ENCODE measurements at regions not wholly inside any gene's neighbourhood (a gene's known extent, or its start where the extent isn't known, plus 50 kb on each side); places are given as distances from the start of the nearest gene placed in this dataset.

DNA sequence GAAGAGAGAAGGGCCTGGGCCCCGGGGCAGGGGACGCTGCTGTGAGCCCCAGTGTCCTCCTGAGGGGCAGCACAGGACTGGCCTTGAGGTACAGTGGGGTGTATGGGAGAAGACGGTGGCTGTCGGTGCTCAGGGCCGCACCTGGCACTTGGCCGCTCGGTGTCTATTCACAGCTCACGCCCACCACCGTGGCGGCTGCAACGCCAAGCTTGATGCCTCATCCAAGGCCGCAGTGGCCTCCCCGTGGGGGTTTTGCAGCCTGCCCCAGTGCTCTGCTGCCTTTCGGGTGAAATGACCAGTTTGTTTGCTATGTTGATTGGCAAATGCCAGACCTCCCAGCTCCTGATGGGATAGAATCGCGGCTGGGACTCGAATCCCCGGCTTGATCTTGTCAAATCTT lies 79.5 kb upstream of the SLCO4A1 start:
- H3K4me3 ChIP-seq = no peak overlapping the region
- H3K4me1 ChIP-seq = no peaks in the 10 kb centered on the region
- peaks cover 3 to 71% of the 10 kb centered on the region in 2 donors for H3K27me3 ChIP-seq
- no peak for DNase-seq (ENCODE audit: low spot score in 2 of 2)
- H3K27ac ChIP-seq = no peak overlapping the region
- no peaks in the 10 kb centered on the region for H3K9me3 ChIP-seq
- no peak for TF ChIP-seq POLR2A (IDR thresholded peaks at IDR 0.05)
- TF ChIP-seq, protein P1, sequence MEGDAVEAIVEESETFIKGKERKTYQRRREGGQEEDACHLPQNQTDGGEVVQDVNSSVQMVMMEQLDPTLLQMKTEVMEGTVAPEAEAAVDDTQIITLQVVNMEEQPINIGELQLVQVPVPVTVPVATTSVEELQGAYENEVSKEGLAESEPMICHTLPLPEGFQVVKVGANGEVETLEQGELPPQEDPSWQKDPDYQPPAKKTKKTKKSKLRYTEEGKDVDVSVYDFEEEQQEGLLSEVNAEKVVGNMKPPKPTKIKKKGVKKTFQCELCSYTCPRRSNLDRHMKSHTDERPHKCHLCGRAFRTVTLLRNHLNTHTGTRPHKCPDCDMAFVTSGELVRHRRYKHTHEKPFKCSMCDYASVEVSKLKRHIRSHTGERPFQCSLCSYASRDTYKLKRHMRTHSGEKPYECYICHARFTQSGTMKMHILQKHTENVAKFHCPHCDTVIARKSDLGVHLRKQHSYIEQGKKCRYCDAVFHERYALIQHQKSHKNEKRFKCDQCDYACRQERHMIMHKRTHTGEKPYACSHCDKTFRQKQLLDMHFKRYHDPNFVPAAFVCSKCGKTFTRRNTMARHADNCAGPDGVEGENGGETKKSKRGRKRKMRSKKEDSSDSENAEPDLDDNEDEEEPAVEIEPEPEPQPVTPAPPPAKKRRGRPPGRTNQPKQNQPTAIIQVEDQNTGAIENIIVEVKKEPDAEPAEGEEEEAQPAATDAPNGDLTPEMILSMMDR (IDR thresholded peaks at IDR 0.05) = no peak
- no peak for TF ChIP-seq POLR2AphosphoS5 (IDR thresholded peaks at IDR 0.05)
- intact Hi-C loops (cut with DNase I; ENCODE audit: low total_unique reads) = no loop called here
- H3K36me3 ChIP-seq = no peaks in the 10 kb centered on the region

DNA sequence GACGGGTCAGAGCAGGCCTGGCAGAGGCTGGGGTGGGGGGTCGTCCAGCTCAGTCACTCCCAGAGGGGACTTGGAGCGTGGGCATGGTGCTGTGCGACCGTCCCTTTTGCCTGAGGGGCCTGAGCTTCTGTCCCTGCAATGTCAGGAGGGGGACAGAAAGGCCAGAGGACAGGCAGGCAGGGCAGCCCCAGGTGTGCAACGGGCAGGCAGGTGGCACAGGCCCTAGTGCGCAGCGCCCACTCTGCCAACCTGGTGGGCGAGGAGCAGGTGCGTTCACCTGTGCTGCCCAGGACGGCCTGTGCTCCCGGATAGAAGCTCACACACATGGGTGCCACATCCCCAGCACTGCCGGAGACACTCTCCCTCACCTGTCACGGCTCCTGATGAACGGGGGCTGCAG lies 78.7 kb upstream of the SLCO4A1 start:
- no peaks in the 10 kb centered on the region for H3K4me1 ChIP-seq
- TF ChIP-seq POLR2AphosphoS5 (IDR thresholded peaks at IDR 0.05) (no peak), POLR2A (IDR thresholded peaks at IDR 0.05) (no peak)
- TF ChIP-seq, protein P1 (IDR thresholded peaks at IDR 0.05) = no peak
- H3K27me3 ChIP-seq = peaks cover 3 to 71% of the 10 kb centered on the region in 2 donors
- intact Hi-C loops (cut with DNase I; ENCODE audit: low total_unique reads) = no loop called here
- H3K36me3 ChIP-seq = no peaks in the 10 kb centered on the region
- no peak overlapping the region for H3K4me3 ChIP-seq
- no peaks in the 10 kb centered on the region for H3K9me3 ChIP-seq
- no peak overlapping the region for H3K27ac ChIP-seq
- no peak for DNase-seq (ENCODE audit: low spot score in 2 of 2)

DNA sequence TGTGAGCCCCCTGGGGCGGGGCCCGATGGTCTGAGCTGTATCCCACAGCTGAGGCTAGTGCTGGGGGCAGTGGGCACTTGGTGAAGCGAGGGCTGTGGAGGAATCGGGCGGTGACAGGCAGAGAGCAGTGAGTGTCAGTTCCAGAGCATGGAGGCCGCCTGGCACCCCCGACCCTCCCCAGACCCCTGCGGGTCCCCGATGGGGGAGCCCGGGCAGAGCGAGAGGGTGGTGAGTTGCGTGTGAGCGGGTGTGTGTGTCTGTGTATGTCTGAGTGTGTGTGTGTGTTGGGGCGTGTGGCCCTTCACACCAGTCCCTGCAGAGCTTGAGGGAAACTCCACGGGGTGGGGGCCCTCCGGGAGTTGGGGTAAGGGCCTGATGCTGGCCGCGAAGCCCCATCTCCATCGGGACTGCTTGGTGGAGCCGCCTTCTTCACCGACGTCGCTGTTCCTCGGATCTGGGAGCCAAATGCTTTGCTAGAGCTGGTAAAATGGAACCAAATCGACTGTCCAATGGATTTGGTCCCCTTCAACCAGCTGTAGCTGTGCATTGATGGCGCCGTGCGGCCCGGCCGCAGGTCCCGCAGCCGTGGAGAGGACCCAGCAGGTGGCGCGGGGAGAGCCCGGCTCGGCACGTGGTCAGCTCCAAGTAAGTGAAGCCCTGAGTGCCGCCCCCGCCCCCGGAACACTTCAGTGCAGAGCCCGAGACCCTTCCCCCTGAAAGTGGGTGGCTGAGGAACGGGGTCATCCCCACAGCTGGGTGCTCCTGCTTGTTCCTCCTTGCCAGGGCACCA lies 77.7 kb upstream of the SLCO4A1 start:
- H3K4me3 ChIP-seq = no peak overlapping the region
- H3K27me3 ChIP-seq = peaks cover 3 to 71% of the 10 kb centered on the region in 2 donors
- H3K36me3 ChIP-seq = no peaks in the 10 kb centered on the region
- no peaks in the 10 kb centered on the region for H3K4me1 ChIP-seq
- H3K27ac ChIP-seq = no peak overlapping the region
- no peak for DNase-seq (ENCODE audit: low spot score in 2 of 2)
- no peaks in the 10 kb centered on the region for H3K9me3 ChIP-seq
- intact Hi-C loops (cut with DNase I; ENCODE audit: low total_unique reads) = no loop called here
- TF ChIP-seq POLR2A (IDR thresholded peaks at IDR 0.05) = no peak
- TF ChIP-seq POLR2AphosphoS5 (IDR thresholded peaks at IDR 0.05) = no peak
- TF ChIP-seq, protein P1 (IDR thresholded peaks at IDR 0.05) = no peak

DNA sequence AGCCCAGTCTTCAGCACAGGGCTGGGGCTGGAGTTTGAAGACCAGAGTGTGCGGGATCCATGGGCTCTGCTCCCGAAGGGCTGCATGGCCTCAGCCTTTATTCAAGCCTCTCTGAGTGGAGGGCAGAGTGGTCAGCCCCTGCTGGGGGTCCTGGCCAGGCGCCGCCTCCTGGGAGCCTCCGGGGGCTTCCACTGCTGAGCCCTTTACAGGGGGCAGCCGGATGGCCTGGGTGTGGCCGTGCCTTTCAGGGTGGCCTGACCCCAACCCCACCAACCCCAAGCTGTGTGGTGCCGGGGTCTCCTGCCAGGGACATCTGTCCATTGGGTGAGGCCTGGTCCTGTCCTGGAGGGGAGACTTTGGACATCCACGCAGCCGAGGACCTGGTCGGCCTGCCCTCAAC lies 76.0 kb upstream of the SLCO4A1 start:
- Histone ChIP-seq H3K4me3 (no peak overlapping the region), H3K27me3 (peaks cover under 1 to 74% of the 10 kb centered on the region in 2 donors), H3K4me1 (no peaks in the 10 kb centered on the region), H3K36me3 (no peaks in the 10 kb centered on the region), H3K27ac (no peak overlapping the region), H3K9me3 (no peaks in the 10 kb centered on the region)
- intact Hi-C loops (cut with DNase I; ENCODE audit: low total_unique reads) = no loop called here
- TF ChIP-seq POLR2AphosphoS5 (IDR thresholded peaks at IDR 0.05) = no peak
- no peak for TF ChIP-seq POLR2A (IDR thresholded peaks at IDR 0.05)
- TF ChIP-seq, protein P1 (IDR thresholded peaks at IDR 0.05) = no peak
- DNase-seq (ENCODE audit: low spot score in 2 of 2) = no peak

DNA sequence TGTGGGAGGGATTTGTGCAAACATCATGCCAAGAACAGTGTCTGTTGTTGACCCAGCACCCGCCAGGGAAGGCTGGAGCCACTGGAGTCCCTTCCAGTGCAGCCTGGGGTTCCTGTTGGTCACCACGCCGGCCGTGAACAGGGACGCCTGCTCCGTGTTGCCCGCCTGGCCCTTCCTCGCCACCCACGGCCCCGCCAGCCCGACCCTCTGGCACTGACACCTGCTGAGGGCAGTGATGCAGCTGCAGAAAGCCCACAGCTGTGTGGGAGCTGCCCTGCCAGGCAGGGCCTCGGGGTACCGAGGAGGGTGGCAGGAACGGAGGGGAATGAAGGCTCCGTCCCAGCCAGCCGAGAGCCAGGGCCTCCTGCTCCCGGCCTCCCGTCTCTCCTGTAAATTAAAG lies 75.5 kb upstream of the SLCO4A1 start:
- no peak for DNase-seq (ENCODE audit: low spot score in 2 of 2)
- no peak for TF ChIP-seq POLR2AphosphoS5 (IDR thresholded peaks at IDR 0.05)
- TF ChIP-seq, protein P1 (IDR thresholded peaks at IDR 0.05) = no peak
- no peak for TF ChIP-seq POLR2A (IDR thresholded peaks at IDR 0.05)
- Histone ChIP-seq H3K4me3 (no peak overlapping the region), H3K27ac (no peak overlapping the region), H3K9me3 (no peaks in the 10 kb centered on the region), H3K4me1 (no peaks in the 10 kb centered on the region), H3K36me3 (no peaks in the 10 kb centered on the region), H3K27me3 (peaks cover 0 to 73% of the 10 kb centered on the region in 2 donors)
- intact Hi-C loops (cut with DNase I; ENCODE audit: low total_unique reads) = no loop called here
